ENCODE measurements at regions not wholly inside any gene's neighbourhood (a gene's known extent, or its start where the extent isn't known, plus 50 kb on each side); places are given as distances from the start of the nearest gene placed in this dataset.
A peak's percentile ranks its signal among the peaks of the same experiment; 100 is the strongest.

- in situ Hi-C loops (cut with MboI; ENCODE audit: low pct_unique_long_range_greater_than_20kb, low sequenced_read_pairs, unreplicated experiment): no loop called here
- TF ChIP-seq, protein P1, sequence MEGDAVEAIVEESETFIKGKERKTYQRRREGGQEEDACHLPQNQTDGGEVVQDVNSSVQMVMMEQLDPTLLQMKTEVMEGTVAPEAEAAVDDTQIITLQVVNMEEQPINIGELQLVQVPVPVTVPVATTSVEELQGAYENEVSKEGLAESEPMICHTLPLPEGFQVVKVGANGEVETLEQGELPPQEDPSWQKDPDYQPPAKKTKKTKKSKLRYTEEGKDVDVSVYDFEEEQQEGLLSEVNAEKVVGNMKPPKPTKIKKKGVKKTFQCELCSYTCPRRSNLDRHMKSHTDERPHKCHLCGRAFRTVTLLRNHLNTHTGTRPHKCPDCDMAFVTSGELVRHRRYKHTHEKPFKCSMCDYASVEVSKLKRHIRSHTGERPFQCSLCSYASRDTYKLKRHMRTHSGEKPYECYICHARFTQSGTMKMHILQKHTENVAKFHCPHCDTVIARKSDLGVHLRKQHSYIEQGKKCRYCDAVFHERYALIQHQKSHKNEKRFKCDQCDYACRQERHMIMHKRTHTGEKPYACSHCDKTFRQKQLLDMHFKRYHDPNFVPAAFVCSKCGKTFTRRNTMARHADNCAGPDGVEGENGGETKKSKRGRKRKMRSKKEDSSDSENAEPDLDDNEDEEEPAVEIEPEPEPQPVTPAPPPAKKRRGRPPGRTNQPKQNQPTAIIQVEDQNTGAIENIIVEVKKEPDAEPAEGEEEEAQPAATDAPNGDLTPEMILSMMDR (IDR thresholded peaks at IDR 0.05; ENCODE audit: extremely low read depth, insufficient read depth, missing control alignments): no peak
- no peak for DNase-seq (ENCODE audit: low spot score)
These were observed 79.6 kb upstream of the CREB1 start for GRCh38 chr2:207450186-207450585.

- in situ Hi-C loops (cut with MboI; ENCODE audit: low pct_unique_long_range_greater_than_20kb, low sequenced_read_pairs, unreplicated experiment): no loop called here
- TF ChIP-seq, protein P1 (IDR thresholded peaks at IDR 0.05; ENCODE audit: extremely low read depth, insufficient read depth, missing control alignments): peak; percentile 29
- no peak for DNase-seq (ENCODE audit: low spot score)
These were observed 71.2 kb upstream of the CREB1 start for GRCh38 chr2:207458582-207458981.

DNA sequence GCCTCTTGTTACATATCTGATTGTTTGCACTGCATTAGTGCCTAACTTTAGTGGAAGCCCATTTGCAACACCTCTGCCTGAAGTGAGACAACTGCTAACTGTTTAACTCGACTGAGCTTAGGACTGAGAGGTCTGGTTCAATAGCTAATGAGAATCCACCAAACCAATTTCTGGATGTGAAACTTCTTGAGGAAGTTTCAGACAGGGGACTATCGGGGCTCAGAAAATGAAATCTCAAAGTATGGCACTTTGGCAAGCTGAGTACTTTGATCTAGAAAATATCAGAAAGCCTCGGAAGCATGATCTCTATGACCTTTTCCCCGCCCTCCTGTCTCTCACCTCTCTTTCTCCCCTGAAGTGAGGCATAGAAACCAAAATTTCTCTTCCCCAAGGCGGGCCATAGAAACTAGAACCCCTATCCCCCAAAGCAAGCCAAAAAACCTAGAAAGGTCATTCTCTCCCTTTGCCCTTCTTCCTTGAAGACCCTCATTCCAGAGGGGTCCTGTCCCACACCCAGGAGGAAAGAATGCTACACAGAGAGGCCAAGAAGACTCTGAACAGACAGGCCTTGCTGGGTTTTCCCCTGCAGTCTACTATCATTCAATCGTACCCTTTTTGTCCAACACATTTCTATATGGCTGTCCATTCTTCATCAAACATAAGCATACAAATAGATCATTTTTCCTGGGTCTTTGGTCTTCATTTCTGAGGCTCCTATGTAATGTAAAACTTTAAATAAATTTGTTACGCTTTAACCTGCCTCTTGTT, 69.6 kb upstream of the CREB1 start:
- DNase-seq (ENCODE audit: low spot score): peak; percentile 39
- in situ Hi-C loops (cut with MboI; ENCODE audit: low pct_unique_long_range_greater_than_20kb, low sequenced_read_pairs, unreplicated experiment): no loop called here
- TF ChIP-seq, protein P1 (IDR thresholded peaks at IDR 0.05; ENCODE audit: extremely low read depth, insufficient read depth, missing control alignments): no peak

DNA sequence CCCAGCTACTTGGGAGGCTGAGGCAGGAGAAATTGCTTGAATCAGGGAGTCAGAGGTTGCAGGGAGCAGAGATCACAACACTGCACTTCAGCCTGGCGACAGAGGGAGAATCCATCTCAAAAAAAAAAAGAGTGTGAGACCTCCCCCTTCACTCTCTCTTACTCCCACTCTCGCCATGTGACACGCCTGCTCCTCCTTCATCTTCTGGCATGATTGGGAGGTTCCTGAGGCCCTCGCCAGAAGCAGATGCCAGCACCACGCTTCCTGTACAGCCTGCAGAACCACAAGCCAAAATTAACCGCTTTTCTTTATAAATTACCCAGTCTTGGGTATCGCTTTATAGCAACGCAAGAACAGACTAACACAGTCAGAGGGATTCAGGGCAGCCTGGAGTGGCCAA, 66.3 kb upstream of the CREB1 start:
- in situ Hi-C loops (cut with MboI; ENCODE audit: low pct_unique_long_range_greater_than_20kb, low sequenced_read_pairs, unreplicated experiment): no loop called here
- no peak for DNase-seq (ENCODE audit: low spot score)
- TF ChIP-seq, protein P1 (IDR thresholded peaks at IDR 0.05; ENCODE audit: extremely low read depth, insufficient read depth, missing control alignments): no peak

DNA sequence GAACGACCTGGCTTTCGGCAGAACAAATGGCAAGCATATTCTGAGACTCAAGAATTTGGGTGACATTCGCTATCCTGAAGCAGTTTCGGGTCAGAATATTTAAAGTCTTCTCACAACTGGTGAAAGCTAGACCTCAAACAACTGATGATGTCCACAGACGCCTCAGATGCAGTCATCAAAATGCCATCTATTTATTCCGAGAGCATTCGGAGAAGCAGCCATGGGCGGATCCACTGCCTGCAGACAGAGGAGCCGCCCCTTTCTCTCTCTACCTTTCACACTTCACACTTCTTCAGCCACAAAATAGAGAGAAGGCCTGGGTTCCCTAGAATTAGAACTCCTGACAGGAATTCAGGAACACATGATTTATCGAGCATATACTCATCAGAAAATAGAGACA, 65.8 kb upstream of the CREB1 start:
- no peak for DNase-seq (ENCODE audit: low spot score)
- TF ChIP-seq, protein P1 (IDR thresholded peaks at IDR 0.05; ENCODE audit: extremely low read depth, insufficient read depth, missing control alignments): no peak
- in situ Hi-C loops (cut with MboI; ENCODE audit: low pct_unique_long_range_greater_than_20kb, low sequenced_read_pairs, unreplicated experiment): no loop called here

- in situ Hi-C loops (cut with MboI; ENCODE audit: low pct_unique_long_range_greater_than_20kb, low sequenced_read_pairs, unreplicated experiment): no loop called here
- TF ChIP-seq, protein P1 (IDR thresholded peaks at IDR 0.05; ENCODE audit: extremely low read depth, insufficient read depth, missing control alignments): no peak
- DNase-seq (ENCODE audit: low spot score): no peak
These were observed 63.9 kb upstream of the CREB1 start for GRCh38 chr2:207465894-207466293.
